Hepatocyte (in vitro differentiated cells): ENCODE measurements at regions not wholly inside any gene's neighbourhood (a gene's known extent, or its start where the extent isn't known, plus 50 kb on each side); places are given as distances from the start of the nearest gene placed in this dataset.

Experiments used
- EZH2 ChIP-seq: fragments of 200-600 bp; sonication (generic); IDR thresholded peaks from 2 replicates; pipeline ENCODE4 v1.6.1; 2016; ENCODE audit warnings: antibody characterized with exemption, mild to moderate bottlenecking, borderline replicate concordance
- TF ChIP-seq, protein P1 (sequence below): fragments of 200-600 bp; sonication (generic); IDR thresholded peaks from 2 replicates; pipeline ENCODE4 v1.5.1; 2016; ENCODE audit warnings: antibody characterized with exemption, mild to moderate bottlenecking; ENCODE audit not compliant: poor library complexity

DNA sequence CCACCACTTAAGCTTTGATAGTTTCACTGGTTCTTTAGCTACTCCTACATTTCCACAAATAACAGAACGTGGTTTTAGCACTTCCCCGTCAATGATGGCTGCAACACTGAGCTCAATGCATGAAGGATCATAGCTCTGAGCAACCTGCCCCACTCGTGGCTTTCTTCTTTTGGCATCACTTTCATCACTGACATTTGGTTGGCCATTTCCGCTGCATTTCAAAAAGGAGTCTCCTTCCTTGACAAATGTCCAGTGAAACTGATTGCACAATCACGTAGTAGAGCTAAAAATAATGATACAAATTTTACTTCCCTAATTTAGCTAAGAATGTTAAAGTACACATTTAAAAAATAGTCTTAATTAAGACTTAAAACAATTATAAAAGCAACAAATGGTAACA, 205.2 kb upstream of the HDAC4 start:
- TF ChIP-seq, protein P1, sequence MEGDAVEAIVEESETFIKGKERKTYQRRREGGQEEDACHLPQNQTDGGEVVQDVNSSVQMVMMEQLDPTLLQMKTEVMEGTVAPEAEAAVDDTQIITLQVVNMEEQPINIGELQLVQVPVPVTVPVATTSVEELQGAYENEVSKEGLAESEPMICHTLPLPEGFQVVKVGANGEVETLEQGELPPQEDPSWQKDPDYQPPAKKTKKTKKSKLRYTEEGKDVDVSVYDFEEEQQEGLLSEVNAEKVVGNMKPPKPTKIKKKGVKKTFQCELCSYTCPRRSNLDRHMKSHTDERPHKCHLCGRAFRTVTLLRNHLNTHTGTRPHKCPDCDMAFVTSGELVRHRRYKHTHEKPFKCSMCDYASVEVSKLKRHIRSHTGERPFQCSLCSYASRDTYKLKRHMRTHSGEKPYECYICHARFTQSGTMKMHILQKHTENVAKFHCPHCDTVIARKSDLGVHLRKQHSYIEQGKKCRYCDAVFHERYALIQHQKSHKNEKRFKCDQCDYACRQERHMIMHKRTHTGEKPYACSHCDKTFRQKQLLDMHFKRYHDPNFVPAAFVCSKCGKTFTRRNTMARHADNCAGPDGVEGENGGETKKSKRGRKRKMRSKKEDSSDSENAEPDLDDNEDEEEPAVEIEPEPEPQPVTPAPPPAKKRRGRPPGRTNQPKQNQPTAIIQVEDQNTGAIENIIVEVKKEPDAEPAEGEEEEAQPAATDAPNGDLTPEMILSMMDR: no peak
- TF ChIP-seq EZH2: no peak
